ENCODE measurements at regions not wholly inside any gene's neighbourhood (a gene's known extent, or its start where the extent isn't known, plus 50 kb on each side); places are given as distances from the start of the nearest gene placed in this dataset.

- no peak for TF ChIP-seq CTCF (IDR thresholded peaks at IDR 0.05)
- no peak for DNase-seq (ENCODE audit: low spot score)
- no peak for ATAC-seq (ENCODE audit: low FRiP score)
These were observed 297.7 kb downstream of the DEPDC1B start for GRCh38 chr5:60402161-60402785.

- ATAC-seq (ENCODE audit: low FRiP score) = no peak
- DNase-seq (ENCODE audit: low spot score) = no peak
- no peak for TF ChIP-seq CTCF (IDR thresholded peaks at IDR 0.05)
These were observed 298.4 kb downstream of the DEPDC1B start for GRCh38 chr5:60401526-60401925.

- no peak for TF ChIP-seq CTCF (IDR thresholded peaks at IDR 0.05)
- DNase-seq (ENCODE audit: low spot score) = no peak
- no peak for ATAC-seq (ENCODE audit: low FRiP score)
These were observed 300.5 kb downstream of the DEPDC1B start for GRCh38 chr5:60399507-60399906.

- no peak for DNase-seq (ENCODE audit: low spot score)
- no peak for TF ChIP-seq CTCF (IDR thresholded peaks at IDR 0.05)
- ATAC-seq (ENCODE audit: low FRiP score) = no peak
These were observed 304.1 kb downstream of the DEPDC1B start for GRCh38 chr5:60395712-60396329.

- ATAC-seq (ENCODE audit: low FRiP score) = no peak
- DNase-seq (ENCODE audit: low spot score) = no peak
- no peak for TF ChIP-seq CTCF (IDR thresholded peaks at IDR 0.05)
These were observed 312.9 kb downstream of the DEPDC1B start for GRCh38 chr5:60387051-60387440.

- ATAC-seq (ENCODE audit: low FRiP score) = no peak
- no peak for TF ChIP-seq CTCF (IDR thresholded peaks at IDR 0.05)
- no peak for DNase-seq (ENCODE audit: low spot score)
These were observed 313.4 kb downstream of the DEPDC1B start for GRCh38 chr5:60386436-60387050.

GRCh38 chr5:60382716-60383115 is 317.2 kb downstream of the DEPDC1B start:
- ATAC-seq (ENCODE audit: low FRiP score) = no peak
- no peak for DNase-seq (ENCODE audit: low spot score)
- TF ChIP-seq CTCF (IDR thresholded peaks at IDR 0.05) = no peak

Measured in omental fat pad (tissue), 3 donors.